KBM-7 (cell line): ENCODE measurements at regions not wholly inside any gene's neighbourhood (a gene's known extent, or its start where the extent isn't known, plus 50 kb on each side); places are given as distances from the start of the nearest gene placed in this dataset.

Source experiments
- DNase-seq: peaks from one replicate; pipeline ENCODE4 v3.0.0-alpha.2; 2015
- in situ Hi-C: fragments of 300-500 bp; cut with MboI; formaldehyde crosslinking; loops from 2 replicates; pipeline ENCODE4 v1.14.3; 2020; ENCODE audit warnings: low sequenced_read_pairs, low pct_unique_long_range_greater_than_20kb, mixed read lengths

DNA sequence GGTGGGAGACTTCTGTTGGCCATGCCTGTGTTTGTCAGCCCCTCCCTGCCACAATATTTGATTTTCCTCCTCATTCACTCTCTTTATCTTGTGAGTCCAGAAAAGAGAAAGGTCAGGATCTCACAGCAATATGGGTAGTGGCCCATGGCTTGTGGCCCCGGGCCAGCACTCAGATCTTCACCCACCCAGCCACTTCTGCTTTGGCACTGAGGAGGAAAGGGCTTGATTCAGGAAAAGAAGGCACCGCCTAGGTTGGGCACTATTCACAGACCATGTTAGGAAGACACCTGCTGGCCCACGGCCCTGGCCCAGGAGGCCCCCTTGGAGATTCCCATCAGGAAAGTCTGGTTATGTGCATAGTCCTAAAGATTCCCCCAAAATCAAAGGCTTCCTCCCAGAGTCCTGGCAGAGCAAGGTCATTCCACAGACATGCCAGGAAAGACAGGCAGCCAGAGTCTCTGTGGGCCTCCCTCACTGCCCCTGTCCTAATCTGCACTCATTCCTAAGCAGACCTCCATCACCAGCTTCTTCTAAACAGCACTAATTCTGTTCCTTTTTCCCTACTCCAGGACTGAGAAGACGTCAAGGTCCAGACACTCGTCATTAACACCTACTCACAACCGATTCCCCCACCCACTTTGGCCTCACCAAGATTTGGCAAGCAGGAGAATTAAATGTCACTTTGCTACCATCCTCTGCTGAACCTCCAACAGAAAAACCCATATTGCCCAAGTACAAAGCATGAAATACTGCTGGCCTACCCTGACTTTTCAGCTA, 179.3 kb downstream of the DEPDC1B start:
- in situ Hi-C loops = no loop called here
- DNase-seq = no peak

DNA sequence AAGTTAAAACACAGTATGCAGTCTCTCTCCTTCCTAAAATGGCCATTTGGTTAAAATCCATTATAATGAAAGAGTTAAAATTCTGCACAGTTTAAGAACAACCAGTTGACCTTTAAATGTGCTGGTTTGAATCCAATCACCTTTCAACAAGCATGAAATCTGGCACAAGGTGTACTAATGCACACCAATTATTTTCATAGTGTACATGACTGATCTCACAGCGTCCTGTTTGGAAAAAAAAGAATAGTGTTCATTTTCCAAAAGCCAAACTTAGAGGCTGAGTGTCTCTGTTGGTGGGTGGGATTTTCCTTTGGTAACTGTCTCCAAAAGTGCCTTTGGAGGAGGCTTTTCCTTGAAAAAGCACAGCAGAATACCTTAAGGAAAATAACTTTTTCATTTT, 180.6 kb downstream of the DEPDC1B start:
- DNase-seq = no peak
- in situ Hi-C loops = no loop called here

DNA sequence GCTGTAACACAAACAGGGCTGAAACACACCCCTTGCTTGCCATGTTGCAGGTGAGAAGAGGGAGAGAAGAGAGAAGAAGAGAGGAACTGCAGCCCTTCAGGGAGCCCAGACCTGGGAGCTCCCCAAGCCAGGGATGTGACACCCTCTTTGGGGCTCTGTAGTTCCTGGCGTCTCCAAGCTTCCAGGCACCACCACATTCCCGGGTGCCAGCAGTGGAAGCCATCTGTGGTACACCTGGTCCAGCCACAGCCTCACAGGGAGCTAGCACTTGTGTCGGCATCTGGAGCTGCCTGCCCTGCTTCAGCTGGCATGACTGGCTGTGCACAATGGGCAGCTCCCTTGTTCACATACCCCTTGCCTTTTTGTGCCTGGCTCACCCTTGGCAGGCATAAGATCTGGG, 182.1 kb downstream of the DEPDC1B start:
- DNase-seq = no peak
- in situ Hi-C loops = no loop called here

DNA sequence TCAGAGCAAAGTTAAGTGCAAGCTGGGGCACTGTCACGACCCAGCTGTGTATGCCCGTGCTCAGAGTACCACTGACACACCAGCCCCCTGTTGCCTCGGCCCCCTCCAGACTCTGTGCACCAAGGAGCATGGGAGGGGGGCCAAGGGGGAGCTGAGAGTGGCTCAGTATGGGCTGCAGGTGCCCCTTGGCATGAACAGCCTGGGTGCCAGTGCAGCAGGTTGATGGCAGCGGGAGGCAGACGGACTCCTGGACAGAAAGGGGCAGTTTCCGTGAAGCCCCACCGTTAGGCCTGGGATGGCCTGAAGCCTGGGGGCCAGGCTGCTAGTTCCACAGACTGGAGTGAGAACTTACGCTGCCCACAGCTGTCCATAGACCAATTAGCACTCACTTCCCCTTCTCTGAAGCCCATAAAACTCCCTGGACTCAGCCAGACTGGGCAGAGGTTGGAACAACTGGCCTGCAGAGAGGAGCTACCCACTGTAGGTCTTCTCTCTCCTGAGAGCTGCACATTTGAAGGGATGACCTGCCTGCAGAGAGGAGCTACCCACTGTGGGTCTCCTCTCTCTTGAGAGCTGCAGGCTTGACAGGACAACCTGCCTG, 182.8 kb downstream of the DEPDC1B start:
- DNase-seq = no peak
- in situ Hi-C loops = no loop called here

DNA sequence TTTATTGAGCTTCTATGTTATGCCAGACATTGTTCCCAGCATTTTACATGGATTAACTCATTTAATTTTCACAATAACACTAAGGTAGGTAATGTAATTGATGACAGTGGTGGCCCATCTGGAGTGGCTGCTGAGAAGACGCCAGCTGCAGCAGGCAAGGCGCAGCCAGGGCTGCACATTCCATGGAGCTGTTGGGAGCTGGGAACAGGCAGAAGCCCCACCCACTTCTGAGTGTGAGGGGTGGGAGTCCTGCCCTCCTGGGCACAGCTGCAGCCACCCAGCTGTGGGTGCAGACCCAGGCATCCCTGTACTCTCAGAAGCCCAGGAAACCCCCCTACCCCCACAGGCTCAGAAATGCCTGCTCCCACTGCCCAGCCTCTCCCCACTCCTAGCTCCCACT, 183.3 kb downstream of the DEPDC1B start:
- in situ Hi-C loops = no loop called here
- DNase-seq = no peak

DNA sequence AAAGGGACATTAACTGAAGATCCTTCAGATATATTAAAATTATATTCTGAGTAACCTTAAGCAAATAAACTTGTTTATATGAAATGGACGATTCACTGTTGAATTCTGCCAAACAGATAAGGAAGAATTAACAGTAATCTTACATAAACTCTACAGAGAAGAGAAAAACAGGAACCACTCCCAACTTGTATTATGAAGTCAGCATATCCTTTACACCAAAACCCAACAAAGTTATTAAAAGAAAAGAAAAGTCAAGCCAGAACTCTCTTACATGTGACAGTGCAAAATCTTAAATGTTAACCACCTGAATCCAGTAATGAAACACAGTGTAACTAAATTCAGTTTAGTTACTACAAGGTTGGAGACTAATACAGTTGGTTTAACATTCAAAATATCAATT, 185.8 kb downstream of the DEPDC1B start:
- in situ Hi-C loops = no loop called here
- DNase-seq = peak; percentile 52

DNA sequence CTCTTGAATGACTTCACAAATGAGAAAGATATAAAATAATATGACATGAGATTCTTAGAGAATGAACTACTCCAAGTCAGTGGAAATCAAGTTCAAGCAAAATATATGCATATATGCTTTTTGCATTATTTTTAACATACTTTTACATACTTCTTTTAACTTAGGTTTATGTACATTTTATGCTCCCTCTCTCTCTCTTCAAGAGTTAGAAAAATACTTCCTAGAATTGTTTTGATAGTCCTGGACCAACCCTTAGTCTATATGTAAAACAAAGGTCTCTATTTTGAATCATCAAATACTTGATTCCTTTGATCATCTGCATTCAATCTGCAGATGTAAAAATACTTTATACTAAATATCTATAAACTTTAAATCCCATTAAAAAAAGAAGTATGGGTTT, 187.8 kb downstream of the DEPDC1B start:
- no peak for DNase-seq
- in situ Hi-C loops = no loop called here

DNA sequence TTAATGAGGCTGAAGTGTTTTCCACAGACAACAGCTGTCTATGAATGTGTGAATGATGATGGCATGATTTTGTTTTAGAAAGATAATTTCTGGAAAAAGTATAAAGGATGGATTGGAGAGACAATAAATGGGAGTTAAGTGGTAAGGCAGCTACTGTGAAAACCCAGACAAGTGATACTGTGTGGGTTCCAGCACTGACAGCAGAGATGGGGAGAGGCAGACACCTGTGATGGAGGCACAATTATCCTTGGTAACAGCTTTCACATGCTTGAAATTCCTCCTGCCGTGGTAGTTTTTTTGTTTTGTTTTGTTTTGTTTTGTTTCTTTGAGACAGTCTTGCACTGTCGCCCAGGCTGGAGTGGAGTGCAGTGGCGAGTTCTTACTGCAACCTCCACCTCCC, 189.3 kb downstream of the DEPDC1B start:
- DNase-seq = no peak
- in situ Hi-C loops = no loop called here

DNA sequence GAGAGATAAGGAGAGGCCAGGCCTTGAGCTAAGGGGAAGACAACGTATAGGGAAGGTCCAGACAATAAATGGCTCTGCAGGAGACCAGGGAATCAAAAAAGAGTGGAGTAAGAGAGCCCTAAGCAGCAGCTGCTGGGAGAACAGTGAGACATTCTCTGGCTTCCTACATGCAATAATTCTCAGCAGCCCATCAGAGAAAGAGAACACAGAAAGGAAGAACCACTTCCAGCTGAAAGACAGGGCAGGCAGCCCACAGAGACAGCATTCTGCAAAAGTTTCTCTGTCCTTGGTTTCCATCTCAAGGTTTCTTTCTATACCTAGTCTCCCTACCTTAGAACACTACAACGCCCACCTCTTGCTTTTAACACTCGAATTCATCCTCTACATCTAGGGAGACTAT, 189.9 kb downstream of the DEPDC1B start:
- DNase-seq = no peak
- in situ Hi-C loops = no loop called here

DNA sequence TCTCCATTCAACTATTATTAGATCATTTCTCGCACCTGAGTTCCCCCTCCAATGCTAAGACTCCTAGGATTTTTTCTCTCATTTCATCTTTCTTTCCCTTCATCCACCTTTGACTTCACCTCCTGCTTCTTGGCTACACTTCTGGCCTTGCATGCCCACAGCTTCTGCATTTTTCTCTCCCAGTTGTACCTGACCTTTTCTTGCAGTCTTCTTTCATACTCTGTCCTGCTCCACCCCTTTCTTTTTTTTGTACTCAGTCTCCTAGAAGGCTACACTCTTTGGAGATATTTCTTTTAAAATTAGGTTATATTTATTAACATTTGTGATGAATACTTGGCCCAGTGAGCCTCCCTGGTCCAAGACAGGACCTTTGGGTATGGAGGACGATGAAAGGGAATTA, 190.4 kb downstream of the DEPDC1B start:
- in situ Hi-C loops = no loop called here
- no peak for DNase-seq

DNA sequence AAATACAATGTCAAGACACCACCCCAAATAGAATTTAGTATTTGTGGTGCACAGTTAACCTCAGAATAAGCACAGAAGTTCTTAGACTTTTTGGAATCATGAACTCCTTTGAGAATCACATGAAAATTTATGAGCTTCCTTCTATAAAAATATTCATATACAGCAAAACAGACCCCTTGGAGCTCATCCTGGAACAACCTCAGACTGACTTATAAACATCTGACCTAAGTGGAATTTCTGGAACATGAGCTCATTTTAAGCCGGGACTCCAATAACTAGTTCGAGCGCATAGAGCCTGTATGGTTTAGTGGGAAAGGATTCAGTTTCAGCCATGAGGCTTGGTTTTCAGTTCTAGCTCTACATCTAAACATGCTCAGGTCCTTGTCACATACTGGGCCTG, 192.3 kb downstream of the DEPDC1B start:
- no peak for DNase-seq
- in situ Hi-C loops = no loop called here

DNA sequence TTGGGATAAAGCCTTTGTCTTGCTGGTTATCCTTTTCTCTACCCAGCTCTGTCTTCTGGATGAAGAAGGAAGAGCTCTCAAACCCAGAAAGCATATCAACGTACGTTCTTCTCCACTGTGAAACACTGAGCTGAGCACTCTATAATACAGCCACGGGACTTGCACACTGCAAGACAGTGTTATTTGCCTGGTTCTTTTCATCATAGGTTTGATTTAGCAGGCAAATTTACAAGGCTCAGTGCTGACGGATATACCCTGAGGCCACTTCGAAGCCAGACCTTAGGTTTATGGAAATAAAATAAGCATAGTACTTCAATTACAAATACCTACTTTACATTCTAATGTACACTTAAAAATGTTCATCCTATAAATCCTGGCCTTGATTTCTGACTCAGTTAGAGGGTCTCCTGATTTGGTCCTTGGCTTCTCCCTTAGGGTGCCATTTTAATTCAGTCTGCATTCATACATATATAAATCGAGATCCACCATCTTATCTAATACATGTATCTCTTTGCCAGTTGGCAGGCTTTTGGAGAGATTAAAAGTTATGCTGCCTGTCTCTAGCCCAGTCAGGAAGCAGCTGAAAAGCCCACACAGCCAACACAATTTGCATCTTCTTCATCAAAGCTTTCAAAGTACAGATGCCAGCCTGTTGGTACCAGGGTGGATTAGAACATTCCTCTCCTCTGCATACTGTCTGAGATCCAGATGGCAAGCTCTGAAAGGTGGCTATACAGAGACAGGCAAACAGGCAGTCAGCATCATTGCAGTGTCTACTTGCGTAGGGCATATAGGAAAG, 194.4 kb downstream of the DEPDC1B start:
- DNase-seq = no peak
- in situ Hi-C loops = no loop called here

DNA sequence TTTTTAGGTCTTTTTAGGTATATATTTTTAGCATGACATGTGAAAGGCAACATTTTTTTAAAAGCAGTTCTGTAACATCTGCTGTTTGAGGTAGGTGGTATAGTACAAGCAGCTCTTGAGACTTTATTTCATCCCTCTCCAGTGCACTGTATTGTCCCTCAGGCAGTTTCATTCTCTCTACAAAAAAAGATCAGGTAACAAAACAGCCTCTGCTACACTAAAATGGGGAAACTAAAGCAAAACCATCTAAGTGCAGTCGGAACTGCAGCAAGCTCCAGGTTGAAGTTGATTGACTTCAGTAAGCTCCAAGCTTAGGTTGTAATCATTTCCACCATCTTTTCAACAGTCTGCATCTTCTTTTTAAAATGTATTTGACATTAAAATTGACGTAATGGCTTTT, 195.6 kb downstream of the DEPDC1B start:
- in situ Hi-C loops = no loop called here
- no peak for DNase-seq

DNA sequence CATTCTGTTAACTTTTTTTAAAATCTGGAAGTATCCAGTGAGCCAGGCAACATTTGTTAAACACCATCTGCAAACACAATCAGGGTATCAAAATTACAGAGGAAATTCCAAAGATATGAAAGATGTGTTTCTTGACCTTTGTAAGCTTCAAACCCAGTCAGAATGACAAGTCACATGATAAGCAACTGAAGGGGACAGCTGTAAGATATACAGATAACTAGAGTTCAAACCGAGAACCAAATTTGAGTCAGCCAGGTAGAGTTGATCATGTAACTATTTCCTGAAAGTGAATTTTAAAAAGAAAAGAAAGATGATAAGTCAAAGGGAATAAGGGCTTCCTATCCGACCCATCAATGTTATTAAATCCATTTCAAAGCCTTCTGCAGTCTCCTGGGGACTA, 196.2 kb downstream of the DEPDC1B start:
- DNase-seq = no peak
- in situ Hi-C loops = no loop called here

DNA sequence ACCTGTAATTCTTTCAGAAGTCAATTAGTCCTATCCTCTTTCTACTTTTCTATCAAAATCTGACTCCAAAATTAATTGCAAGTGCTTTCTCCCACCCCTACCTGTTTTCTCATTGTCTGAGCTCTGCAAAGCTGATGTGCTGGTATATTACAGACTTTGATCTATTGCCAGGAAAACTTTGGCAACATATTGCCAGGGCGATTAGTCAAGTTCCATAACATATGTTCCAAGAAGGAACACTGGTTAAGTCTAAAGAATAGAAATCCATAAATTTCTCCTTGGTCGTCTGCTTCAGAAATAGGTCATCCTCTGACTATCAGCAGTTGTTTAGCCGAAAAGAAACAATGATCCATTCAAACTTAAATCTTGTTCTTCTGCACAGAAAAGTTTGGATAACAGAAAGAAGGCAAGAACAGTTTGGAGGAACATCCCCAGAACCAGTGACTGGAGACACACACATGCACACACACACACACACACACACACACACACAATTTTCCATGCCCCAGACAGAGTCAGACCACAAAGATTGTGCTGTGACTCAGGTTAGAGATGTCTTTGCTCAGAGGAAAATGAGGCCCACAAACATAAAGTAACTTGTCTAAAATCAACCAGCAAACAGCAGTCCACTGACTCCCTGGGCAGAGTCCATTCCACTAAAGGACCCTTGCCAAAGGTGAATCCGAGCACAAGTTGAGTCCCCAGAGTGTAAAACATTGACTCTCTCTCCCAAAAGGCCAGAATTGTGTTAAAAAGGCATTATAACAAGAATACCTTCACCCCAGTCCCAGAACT, 202.1 kb downstream of the DEPDC1B start:
- in situ Hi-C loops = no loop called here
- DNase-seq = no peak

DNA sequence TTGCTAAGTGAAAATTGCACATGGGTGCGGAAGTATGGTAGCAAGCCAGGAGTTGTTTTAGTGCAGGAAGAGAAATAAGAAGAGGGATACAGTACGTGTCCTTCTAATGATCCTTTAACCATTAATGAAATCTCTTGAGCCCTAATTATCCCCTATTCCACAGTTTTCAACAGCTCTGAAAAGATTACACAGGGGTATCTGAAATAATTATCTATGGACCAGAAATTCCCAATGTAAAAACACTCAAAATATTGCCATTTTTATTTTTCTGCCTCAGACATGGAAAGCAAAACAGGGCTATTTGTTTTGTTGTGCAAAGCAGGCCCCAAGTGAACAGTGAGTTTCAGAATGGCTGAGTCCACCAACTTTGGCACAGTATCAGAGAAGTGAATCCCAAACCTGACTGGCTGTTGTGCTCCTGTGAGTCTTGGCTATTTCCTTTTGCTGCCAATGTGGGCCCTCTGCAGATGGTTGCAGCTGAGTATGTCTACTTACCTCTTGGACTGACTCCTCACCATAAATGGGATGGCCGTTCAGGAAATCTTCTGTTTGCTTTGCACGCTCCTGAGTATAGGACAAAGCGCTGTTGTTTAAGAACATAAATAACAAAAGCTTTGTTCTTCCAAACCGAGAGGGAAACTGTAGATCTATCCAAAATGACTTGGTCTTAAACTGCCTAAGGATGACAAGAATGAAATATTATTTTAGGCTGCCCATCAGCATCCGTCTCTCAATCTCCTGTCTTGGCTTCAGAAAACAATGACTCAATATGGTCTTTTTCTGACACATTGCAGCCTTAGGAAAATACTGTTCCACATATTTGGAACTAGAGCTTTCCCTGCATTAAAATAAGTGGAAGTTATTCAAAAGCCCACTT, 204.1 kb downstream of the DEPDC1B start:
- in situ Hi-C loops = no loop called here
- no peak for DNase-seq

DNA sequence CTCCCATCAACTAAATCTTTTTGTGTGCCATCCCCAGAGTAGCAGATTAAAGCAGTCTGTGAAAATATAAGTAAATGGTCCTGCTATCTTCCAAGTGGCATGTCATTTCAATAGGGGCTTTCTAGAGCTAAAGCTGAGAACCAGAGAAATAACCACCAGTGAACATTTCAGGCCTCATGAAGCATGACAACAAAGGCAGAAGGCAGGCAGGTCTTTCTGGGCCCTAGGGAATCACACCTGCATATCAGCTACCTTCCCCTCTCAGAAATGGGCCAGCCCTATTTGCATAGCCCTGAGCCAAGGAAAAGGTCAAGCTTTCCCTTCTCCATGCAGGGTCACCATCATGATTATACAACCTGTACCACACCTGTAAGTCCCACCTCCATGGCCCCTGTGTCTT, 205.3 kb downstream of the DEPDC1B start:
- in situ Hi-C loops = no loop called here

DNA sequence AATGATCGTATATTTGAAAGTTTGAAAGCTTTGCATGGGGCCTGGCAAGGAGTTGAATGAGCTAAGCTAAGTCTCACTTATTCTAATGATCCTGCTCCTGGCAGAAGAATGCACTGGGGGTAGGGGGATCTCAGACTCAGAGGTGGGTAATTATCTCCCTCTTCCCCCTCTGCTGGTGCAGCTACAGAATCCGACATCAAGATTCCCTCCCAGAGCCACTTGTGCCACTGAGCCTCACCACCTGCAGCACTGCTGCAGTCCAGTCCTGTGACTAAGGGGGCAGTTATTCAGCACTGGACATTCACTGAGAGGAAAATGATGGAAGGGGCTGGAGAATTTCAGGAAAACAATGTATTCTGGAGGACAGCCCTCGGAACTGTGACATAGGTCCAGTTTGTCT, 205.8 kb downstream of the DEPDC1B start:
- no peak for DNase-seq
- in situ Hi-C loops = no loop called here

More for the DNA sequence above, 205.3 kb downstream of the DEPDC1B start:
- DNase-seq = no peak

DNA sequence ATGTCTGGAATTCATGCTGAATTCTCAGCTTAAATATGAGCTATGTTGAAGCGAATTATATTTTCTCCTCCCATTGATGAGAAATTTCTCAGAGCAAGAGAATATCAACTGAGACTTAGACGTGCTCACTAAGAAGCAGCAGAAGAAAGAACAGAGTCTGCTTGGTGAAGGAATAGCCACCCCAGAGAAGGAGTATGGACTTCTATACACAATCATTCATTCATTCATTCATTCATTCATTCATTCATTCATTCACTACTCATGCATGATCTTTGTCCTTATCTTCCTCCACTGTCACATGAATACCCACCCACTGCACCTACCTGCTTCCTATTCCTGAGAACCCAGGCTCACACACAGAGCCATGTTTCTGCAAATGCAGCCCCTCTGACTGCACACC, 206.6 kb downstream of the DEPDC1B start:
- in situ Hi-C loops = no loop called here
- DNase-seq = no peak
